ENCODE measurements at regions not wholly inside any gene's neighbourhood (a gene's known extent, or its start where the extent isn't known, plus 50 kb on each side); places are given as distances from the start of the nearest gene placed in this dataset.

DNA sequence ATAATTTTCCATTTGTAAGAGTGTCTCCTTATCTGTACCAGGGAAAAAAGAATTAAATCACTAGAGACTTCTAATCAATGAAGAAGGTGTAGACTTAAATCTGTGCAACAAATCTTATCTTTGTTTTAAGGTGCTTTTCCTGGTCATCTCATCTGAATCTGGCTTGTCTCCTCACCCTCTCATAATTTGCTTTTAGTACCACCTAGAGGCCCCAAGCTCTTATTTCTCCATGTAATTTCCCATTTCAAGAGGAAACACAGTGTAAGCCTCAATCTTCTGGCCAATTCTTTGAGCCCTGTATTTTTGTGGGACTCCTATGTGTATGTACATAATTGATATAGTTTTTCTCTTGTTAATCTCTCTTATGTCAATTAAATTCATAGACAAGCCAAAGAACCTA, 1975.3 kb upstream of the CDH6 start:
- no peak overlapping the region for H3K27ac ChIP-seq (ENCODE audit: insufficient read depth, low read depth, low read length)
- dilution Hi-C loops (cut with MboI; ENCODE audit: extremely low pct_ligation_motif_present, low sequenced_read_pairs): no loop called here
- H3K9me1 ChIP-seq (replicated peaks; ENCODE audit: control insufficient read depth, extremely low read depth, insufficient read depth, low read length): no peaks in the 10 kb centered on the region
- no peak for DNase-seq (ENCODE audit: low read depth, low spot score)
- no peak for FAIRE-seq
- H3K27me3 ChIP-seq (ENCODE audit: control insufficient read depth in 2 of 2, insufficient read depth in 2 of 2, low read length in 2 of 2): no peaks in the 10 kb centered on the region
- H3K36me3 ChIP-seq (ENCODE audit: control insufficient read depth in 2 of 2, extremely low read depth in 1 of 2, insufficient read depth in 2 of 2, low read length in 2 of 2): no peaks in the 10 kb centered on the region
- H3K9ac ChIP-seq (replicated peaks; ENCODE audit: extremely low read depth, insufficient read depth, low read length): no peak overlapping the region
- H4K20me1 ChIP-seq (replicated peaks; ENCODE audit: control insufficient read depth, extremely low read depth, insufficient read depth, low read length): no peaks in the 10 kb centered on the region
- POLR2A ChIA-PET: no interaction called here
- no peak overlapping the region for H3K4me2 ChIP-seq (ENCODE audit: insufficient read depth, low read length)
- H3K79me2 ChIP-seq (ENCODE audit: control insufficient read depth, insufficient read depth, low read length): no peaks in the 10 kb centered on the region
- no peak overlapping the region for H2AFZ ChIP-seq (ENCODE audit: low read depth, low read length)
- BruUV-seq (replicated peaks): no TSS peak
- TF ChIP-seq, protein P1, sequence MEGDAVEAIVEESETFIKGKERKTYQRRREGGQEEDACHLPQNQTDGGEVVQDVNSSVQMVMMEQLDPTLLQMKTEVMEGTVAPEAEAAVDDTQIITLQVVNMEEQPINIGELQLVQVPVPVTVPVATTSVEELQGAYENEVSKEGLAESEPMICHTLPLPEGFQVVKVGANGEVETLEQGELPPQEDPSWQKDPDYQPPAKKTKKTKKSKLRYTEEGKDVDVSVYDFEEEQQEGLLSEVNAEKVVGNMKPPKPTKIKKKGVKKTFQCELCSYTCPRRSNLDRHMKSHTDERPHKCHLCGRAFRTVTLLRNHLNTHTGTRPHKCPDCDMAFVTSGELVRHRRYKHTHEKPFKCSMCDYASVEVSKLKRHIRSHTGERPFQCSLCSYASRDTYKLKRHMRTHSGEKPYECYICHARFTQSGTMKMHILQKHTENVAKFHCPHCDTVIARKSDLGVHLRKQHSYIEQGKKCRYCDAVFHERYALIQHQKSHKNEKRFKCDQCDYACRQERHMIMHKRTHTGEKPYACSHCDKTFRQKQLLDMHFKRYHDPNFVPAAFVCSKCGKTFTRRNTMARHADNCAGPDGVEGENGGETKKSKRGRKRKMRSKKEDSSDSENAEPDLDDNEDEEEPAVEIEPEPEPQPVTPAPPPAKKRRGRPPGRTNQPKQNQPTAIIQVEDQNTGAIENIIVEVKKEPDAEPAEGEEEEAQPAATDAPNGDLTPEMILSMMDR (IDR thresholded peaks at IDR 0.05; ENCODE audit: extremely low read depth in 1 of 2, insufficient read depth in 1 of 2, low read depth in 1 of 2, low read length in 2 of 2): no peak
- TF ChIP-seq MYC (IDR thresholded peaks at IDR 0.05; ENCODE audit: low read depth, low read length) (no peak), GATA2 (IDR thresholded peaks at IDR 0.05; ENCODE audit: insufficient read depth, insufficient read length, low read depth, low read length) (no peak), FOS (IDR thresholded peaks at IDR 0.05; ENCODE audit: borderline replicate concordance, insufficient read depth, low read length) (no peak), EZH2 (IDR thresholded peaks at IDR 0.05; ENCODE audit: borderline replicate concordance, low read depth, low read length, severe bottlenecking) (no peak), JUN (IDR thresholded peaks at IDR 0.05; ENCODE audit: borderline replicate concordance, insufficient read depth, insufficient read length, low read depth) (no peak), POLR2AphosphoS5 (IDR thresholded peaks at IDR 0.05; ENCODE audit: insufficient read depth, low read depth, low read length) (no peak), POLR2A (IDR thresholded peaks at IDR 0.05; ENCODE audit: low read depth, low read length) (no peak)
- TF ChIP-seq, protein P2, sequence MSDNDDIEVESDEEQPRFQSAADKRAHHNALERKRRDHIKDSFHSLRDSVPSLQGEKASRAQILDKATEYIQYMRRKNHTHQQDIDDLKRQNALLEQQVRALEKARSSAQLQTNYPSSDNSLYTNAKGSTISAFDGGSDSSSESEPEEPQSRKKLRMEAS (IDR thresholded peaks at IDR 0.05; ENCODE audit: insufficient read depth, insufficient read length): no peak
- CTCF ChIA-PET: no interaction called here
- no peak overlapping the region for H3K4me3 ChIP-seq (replicated peaks in 1 of 3; ENCODE audit: insufficient read depth in 1 of 3, low read depth in 1 of 3, low read length in 3 of 3)
- no peaks in the 10 kb centered on the region for H3K4me1 ChIP-seq (ENCODE audit: control insufficient read depth, extremely low read depth, insufficient read depth, low read length)
- no peaks in the 10 kb centered on the region for H3K9me3 ChIP-seq (replicated peaks; ENCODE audit: control insufficient read depth, insufficient read depth, low read length)
- intact Hi-C loops (cut with micrococcal nuclease): no loop called here

Measured in endothelial cell of umbilical vein (primary cell).